ENCODE measurements at regions not wholly inside any gene's neighbourhood (a gene's known extent, or its start where the extent isn't known, plus 50 kb on each side); places are given as distances from the start of the nearest gene placed in this dataset.
"Not testable (repeated sequence)": the region's sequence is repeated elsewhere in the genome, so short reads cannot be mapped to it uniquely, and the experiment has no call there.

- WGBS, 3 donors, result 77 to 93% (median 85%) methylated on average over 1 of the region's 1 CpG
- FAIRE-seq (no peak), DNase-seq (no peak)
- Histone ChIP-seq H3K36me3 (ENCODE audit: control insufficient read depth in 3 of 3, insufficient read depth in 2 of 3, low read depth in 1 of 3, low read length in 3 of 3) (no peaks in the 10 kb centered on the region), H3K27me3 (ENCODE audit: control insufficient read depth in 3 of 3, insufficient read depth in 3 of 3, low read length in 3 of 3) (no peaks in the 10 kb centered on the region), H3K4me3 (ENCODE audit: low read depth in 1 of 3, low read length in 3 of 3) (no peak overlapping the region), H3K9me3 (ENCODE audit: control insufficient read depth in 2 of 2, insufficient read depth in 1 of 2, low read depth in 1 of 2, low read length in 1 of 2) (peaks cover 0 to 3% of the 10 kb centered on the region in 2 donors), H3K27ac (ENCODE audit: low read depth in 1 of 3, low read length in 2 of 3) (no peak overlapping the region), H3K4me1 (ENCODE audit: control insufficient read depth in 3 of 3, insufficient read depth in 2 of 3, low read depth in 1 of 3, low read length in 2 of 3) (no peaks in the 10 kb centered on the region)
Measured at GRCh38 chr21:27333096-27333495, 366.2 kb upstream of the ADAMTS5 start.

DNA sequence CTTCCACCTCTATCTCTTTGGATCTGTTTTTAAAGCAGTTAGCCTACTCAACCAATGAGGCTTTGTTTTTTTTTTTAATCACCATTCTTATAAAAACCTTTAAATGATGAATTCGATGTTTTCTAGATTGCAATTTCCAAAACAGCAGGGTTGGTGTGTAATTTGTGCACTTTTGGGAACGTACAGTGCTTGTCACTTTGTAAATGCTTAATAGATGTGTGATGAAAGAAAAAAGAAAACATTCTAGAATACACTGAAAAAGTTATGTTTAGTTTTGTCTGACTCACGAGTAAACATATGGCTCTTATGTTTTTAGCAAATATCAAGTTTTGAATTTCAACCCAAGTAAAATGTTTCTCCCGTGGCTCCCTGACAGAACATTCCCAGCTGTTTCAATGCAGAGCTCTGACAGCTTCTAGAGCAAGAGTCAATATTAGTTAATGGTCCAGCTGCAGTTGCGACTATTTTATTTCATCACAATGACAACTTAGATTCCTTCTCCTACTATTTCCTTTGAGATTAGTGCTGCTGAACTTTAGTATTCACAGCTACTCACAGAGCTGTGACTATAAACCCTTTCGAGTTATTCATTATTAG is 362.5 kb upstream of the ADAMTS5 start:
- Histone ChIP-seq H3K36me3 (ENCODE audit: control insufficient read depth in 3 of 3, insufficient read depth in 2 of 3, low read depth in 1 of 3, low read length in 3 of 3) (no peaks in the 10 kb centered on the region), H3K4me1 (ENCODE audit: control insufficient read depth in 3 of 3, insufficient read depth in 2 of 3, low read depth in 1 of 3, low read length in 2 of 3) (no peaks in the 10 kb centered on the region), H3K9me3 (ENCODE audit: control insufficient read depth in 2 of 2, insufficient read depth in 1 of 2, low read depth in 1 of 2, low read length in 1 of 2) (peaks cover 0 to 2% of the 10 kb centered on the region in 2 donors), H3K27me3 (ENCODE audit: control insufficient read depth in 3 of 3, insufficient read depth in 3 of 3, low read length in 3 of 3) (no peaks in the 10 kb centered on the region), H3K27ac (ENCODE audit: low read depth in 1 of 3, low read length in 2 of 3) (peak overlapping the region in 1 of 3 donors; percentile 84), H3K4me3 (ENCODE audit: low read depth in 1 of 3, low read length in 3 of 3) (no peak overlapping the region)
- DNase-seq, result peak; percentile 3 to 7
- 43 to 51% (median 49%) methylated on average over 6 of the region's 6 CpGs for WGBS, 3 donors
- no peak for FAIRE-seq

DNA sequence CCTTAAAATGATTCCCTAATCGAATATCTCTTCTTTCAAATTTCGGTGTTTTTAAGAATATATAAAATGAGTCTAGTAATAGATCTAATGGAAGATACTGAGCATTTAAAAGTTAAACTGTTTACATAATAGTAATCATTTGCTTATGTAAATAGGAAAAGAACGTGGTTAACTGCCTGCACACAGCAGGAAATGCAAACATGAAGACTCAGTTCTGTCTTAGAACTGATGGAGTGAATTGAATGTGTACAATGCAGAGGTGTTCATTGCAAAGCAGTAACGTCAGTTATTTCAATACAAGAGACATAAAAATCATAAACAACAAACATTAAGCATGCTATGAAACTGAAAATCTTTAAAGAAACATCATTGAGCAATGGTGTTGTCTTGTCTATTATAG is 359.4 kb upstream of the ADAMTS5 start:
- no peak overlapping the region for H3K4me3 ChIP-seq (ENCODE audit: low read depth in 1 of 3, low read length in 3 of 3)
- DNase-seq, result no peak
- 23 to 29% (median 25%) methylated on average over 4 of the region's 4 CpGs for WGBS, 3 donors
- no peaks in the 10 kb centered on the region for H3K9me3 ChIP-seq (ENCODE audit: control insufficient read depth in 2 of 2, insufficient read depth in 1 of 2, low read depth in 1 of 2, low read length in 1 of 2)
- H3K27me3 ChIP-seq (ENCODE audit: control insufficient read depth in 3 of 3, insufficient read depth in 3 of 3, low read length in 3 of 3), result no peaks in the 10 kb centered on the region
- H3K36me3 ChIP-seq (ENCODE audit: control insufficient read depth in 3 of 3, insufficient read depth in 2 of 3, low read depth in 1 of 3, low read length in 3 of 3), result no peaks in the 10 kb centered on the region
- no peak for FAIRE-seq
- no peaks in the 10 kb centered on the region for H3K4me1 ChIP-seq (ENCODE audit: control insufficient read depth in 3 of 3, insufficient read depth in 2 of 3, low read depth in 1 of 3, low read length in 2 of 3)
- H3K27ac ChIP-seq (ENCODE audit: low read depth in 1 of 3, low read length in 2 of 3), result no peak overlapping the region

- no peak for DNase-seq
- Histone ChIP-seq H3K4me1 (ENCODE audit: control insufficient read depth in 3 of 3, insufficient read depth in 2 of 3, low read depth in 1 of 3, low read length in 2 of 3) (no peaks in the 10 kb centered on the region), H3K36me3 (ENCODE audit: control insufficient read depth in 3 of 3, insufficient read depth in 2 of 3, low read depth in 1 of 3, low read length in 3 of 3) (no peaks in the 10 kb centered on the region), H3K27me3 (ENCODE audit: control insufficient read depth in 3 of 3, insufficient read depth in 3 of 3, low read length in 3 of 3) (no peaks in the 10 kb centered on the region), H3K27ac (ENCODE audit: low read depth in 1 of 3, low read length in 2 of 3) (no peak overlapping the region), H3K4me3 (ENCODE audit: low read depth in 1 of 3, low read length in 3 of 3) (no peak overlapping the region), H3K9me3 (ENCODE audit: control insufficient read depth in 2 of 2, insufficient read depth in 1 of 2, low read depth in 1 of 2, low read length in 1 of 2) (peaks cover 0 to 2% of the 10 kb centered on the region in 2 donors)
- no peak for FAIRE-seq
- WGBS, 3 donors, result 55 to 59% (median 58%) methylated on average over 2 of the region's 2 CpGs
Measured at GRCh38 chr21:27323331-27323730, 356.4 kb upstream of the ADAMTS5 start.

- WGBS, 3 donors, result 65 to 77% (median 68%) methylated on average over 2 of the region's 2 CpGs
- Histone ChIP-seq H3K9me3 (ENCODE audit: control insufficient read depth in 2 of 2, insufficient read depth in 1 of 2, low read depth in 1 of 2, low read length in 1 of 2) (peaks cover 0 to 2% of the 10 kb centered on the region in 2 donors), H3K4me3 (ENCODE audit: low read depth in 1 of 3, low read length in 3 of 3) (no peak overlapping the region), H3K27me3 (ENCODE audit: control insufficient read depth in 3 of 3, insufficient read depth in 3 of 3, low read length in 3 of 3) (no peaks in the 10 kb centered on the region), H3K27ac (ENCODE audit: low read depth in 1 of 3, low read length in 2 of 3) (no peak overlapping the region), H3K36me3 (ENCODE audit: control insufficient read depth in 3 of 3, insufficient read depth in 2 of 3, low read depth in 1 of 3, low read length in 3 of 3) (no peaks in the 10 kb centered on the region), H3K4me1 (ENCODE audit: control insufficient read depth in 3 of 3, insufficient read depth in 2 of 3, low read depth in 1 of 3, low read length in 2 of 3) (no peaks in the 10 kb centered on the region)
- DNase-seq (no peak), FAIRE-seq (no peak)
Measured at GRCh38 chr21:27321791-27322190, 354.9 kb upstream of the ADAMTS5 start.

GRCh38 chr21:27320868-27321267 is 354.0 kb upstream of the ADAMTS5 start:
- Histone ChIP-seq H3K27me3 (ENCODE audit: control insufficient read depth in 3 of 3, insufficient read depth in 3 of 3, low read length in 3 of 3) (no peaks in the 10 kb centered on the region), H3K4me1 (ENCODE audit: control insufficient read depth in 3 of 3, insufficient read depth in 2 of 3, low read depth in 1 of 3, low read length in 2 of 3) (no peaks in the 10 kb centered on the region), H3K9me3 (ENCODE audit: control insufficient read depth in 2 of 2, insufficient read depth in 1 of 2, low read depth in 1 of 2, low read length in 1 of 2) (peaks cover 0 to 2% of the 10 kb centered on the region in 2 donors), H3K27ac (ENCODE audit: low read depth in 1 of 3, low read length in 2 of 3) (no peak overlapping the region), H3K36me3 (ENCODE audit: control insufficient read depth in 3 of 3, insufficient read depth in 2 of 3, low read depth in 1 of 3, low read length in 3 of 3) (no peaks in the 10 kb centered on the region), H3K4me3 (ENCODE audit: low read depth in 1 of 3, low read length in 3 of 3) (no peak overlapping the region)
- FAIRE-seq (no peak), DNase-seq (no peak)
- WGBS, 3 donors, result 54 to 69% (median 67%) methylated on average over 3 of the region's 3 CpGs

- H3K27me3 ChIP-seq (ENCODE audit: control insufficient read depth in 3 of 3, insufficient read depth in 3 of 3, low read length in 3 of 3); H3K36me3 ChIP-seq (ENCODE audit: control insufficient read depth in 3 of 3, insufficient read depth in 2 of 3, low read depth in 1 of 3, low read length in 3 of 3); FAIRE-seq; H3K9me3 ChIP-seq (ENCODE audit: control insufficient read depth in 2 of 2, insufficient read depth in 1 of 2, low read depth in 1 of 2, low read length in 1 of 2); H3K4me1 ChIP-seq (ENCODE audit: control insufficient read depth in 3 of 3, insufficient read depth in 2 of 3, low read depth in 1 of 3, low read length in 2 of 3); H3K4me3 ChIP-seq (ENCODE audit: low read depth in 1 of 3, low read length in 3 of 3); H3K27ac ChIP-seq (ENCODE audit: low read depth in 1 of 3, low read length in 2 of 3); DNase-seq: not testable (repeated sequence)
- WGBS, 3 donors, result 86 to 90% (median 87%) methylated on average over 3 of the region's 3 CpGs
Measured at GRCh38 chr21:27317601-27318000, 350.7 kb upstream of the ADAMTS5 start.

GRCh38 chr21:27315373-27315772 is 348.5 kb upstream of the ADAMTS5 start:
- H3K36me3 ChIP-seq (ENCODE audit: control insufficient read depth in 3 of 3, insufficient read depth in 2 of 3, low read depth in 1 of 3, low read length in 3 of 3), result no peaks in the 10 kb centered on the region
- WGBS, 3 donors, result 81 to 83% (median 83%) methylated on average over 2 of the region's 2 CpGs
- no peak overlapping the region for H3K4me3 ChIP-seq (ENCODE audit: low read depth in 1 of 3, low read length in 3 of 3)
- no peaks in the 10 kb centered on the region for H3K27me3 ChIP-seq (ENCODE audit: control insufficient read depth in 3 of 3, insufficient read depth in 3 of 3, low read length in 3 of 3)
- DNase-seq (no peak), FAIRE-seq (no peak)
- no peak overlapping the region for H3K27ac ChIP-seq (ENCODE audit: low read depth in 1 of 3, low read length in 2 of 3)
- H3K9me3 ChIP-seq (ENCODE audit: control insufficient read depth in 2 of 2, insufficient read depth in 1 of 2, low read depth in 1 of 2, low read length in 1 of 2), result peaks cover 0 to 2% of the 10 kb centered on the region in 2 donors
- H3K4me1 ChIP-seq (ENCODE audit: control insufficient read depth in 3 of 3, insufficient read depth in 2 of 3, low read depth in 1 of 3, low read length in 2 of 3), result no peaks in the 10 kb centered on the region

DNA sequence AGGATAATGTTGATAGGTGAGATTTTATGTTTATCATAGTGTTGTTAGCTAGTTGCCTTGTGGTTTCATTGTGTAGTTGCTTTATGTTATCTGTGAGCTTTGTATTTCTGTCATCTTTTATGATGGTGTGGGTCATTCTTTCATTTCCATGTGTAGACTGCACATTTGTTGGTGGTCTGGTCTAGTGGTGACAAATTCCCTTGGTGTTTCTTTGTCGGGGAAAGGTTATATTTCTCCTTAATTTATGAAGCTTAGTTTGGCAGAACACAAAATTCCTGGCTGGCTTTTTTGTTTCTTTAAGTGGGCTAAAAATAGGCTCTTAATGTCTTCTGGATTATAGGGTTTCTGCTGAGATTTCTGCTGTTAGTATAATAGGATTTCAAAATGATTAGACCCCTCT is 347.2 kb upstream of the ADAMTS5 start:
- Histone ChIP-seq H3K27me3 (ENCODE audit: control insufficient read depth in 3 of 3, insufficient read depth in 3 of 3, low read length in 3 of 3) (no peaks in the 10 kb centered on the region), H3K9me3 (ENCODE audit: control insufficient read depth in 2 of 2, insufficient read depth in 1 of 2, low read depth in 1 of 2, low read length in 1 of 2) (no peaks in the 10 kb centered on the region), H3K4me1 (ENCODE audit: control insufficient read depth in 3 of 3, insufficient read depth in 2 of 3, low read depth in 1 of 3, low read length in 2 of 3) (no peaks in the 10 kb centered on the region), H3K27ac (ENCODE audit: low read depth in 1 of 3, low read length in 2 of 3) (no peak overlapping the region), H3K36me3 (ENCODE audit: control insufficient read depth in 3 of 3, insufficient read depth in 2 of 3, low read depth in 1 of 3, low read length in 3 of 3) (no peaks in the 10 kb centered on the region), H3K4me3 (ENCODE audit: low read depth in 1 of 3, low read length in 3 of 3) (no peak overlapping the region)
- no peak for DNase-seq
- FAIRE-seq, result no peak
- WGBS, 3 donors, result 52 to 91% (median 90%) methylated on average over 1 of the region's 1 CpG
